ENCODE measurements at regions not wholly inside any gene's neighbourhood (a gene's known extent, or its start where the extent isn't known, plus 50 kb on each side); places are given as distances from the start of the nearest gene placed in this dataset.

DNA sequence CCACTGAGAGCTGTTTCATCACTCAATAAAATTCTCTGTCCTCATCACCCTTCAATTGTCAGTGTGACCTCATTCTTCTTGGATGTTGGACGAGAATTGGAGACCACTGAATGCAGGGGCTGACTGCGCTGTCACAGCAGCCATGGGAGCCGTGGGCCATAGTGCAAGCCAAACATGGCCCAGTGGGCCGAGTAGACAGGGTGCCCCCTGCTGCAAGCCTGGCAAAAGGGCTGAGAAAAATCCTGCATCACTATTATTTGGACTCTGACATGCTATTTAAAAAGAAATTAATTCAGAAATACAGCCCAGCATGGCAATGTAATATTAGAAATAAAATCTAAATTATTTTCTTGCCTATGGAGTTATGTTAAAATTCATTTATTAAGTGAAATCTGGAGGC lies 67.8 kb upstream of the FAM98A start:
- no peaks in the 10 kb centered on the region for H3K4me1 Mint-ChIP-seq
- no peaks in the 10 kb centered on the region for H3K36me3 Mint-ChIP-seq (ENCODE audit: low read depth)
- no peaks in the 10 kb centered on the region for H3K9me3 ChIP-seq (ENCODE audit: control insufficient read depth, low read length, poor library complexity, severe bottlenecking)
- DNase-seq (no peak), ATAC-seq (no peak)
- no peak overlapping the region for H3K4me3 Mint-ChIP-seq
- H3K27ac Mint-ChIP-seq: no peak overlapping the region
- H3K27me3 Mint-ChIP-seq: peaks cover 18% of the 10 kb centered on the region

DNA sequence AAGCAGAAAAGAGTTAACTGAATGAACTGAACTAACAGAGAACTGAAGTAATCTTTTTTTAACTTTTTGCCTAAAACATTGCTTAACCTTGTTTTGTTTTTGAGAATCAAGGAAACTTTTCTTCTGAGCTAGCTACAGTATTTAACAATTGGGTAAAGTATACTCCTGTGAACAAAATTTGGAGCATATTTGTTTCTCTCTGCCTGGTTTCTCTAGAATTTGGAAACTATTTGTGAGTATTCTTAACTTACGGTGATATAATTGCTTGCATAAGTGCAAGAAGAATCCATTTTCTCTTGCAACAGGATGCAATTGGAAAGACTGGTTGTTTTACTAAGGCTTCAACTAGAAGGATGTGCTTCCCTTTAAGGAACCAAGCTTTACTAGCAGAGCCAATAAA lies 65.9 kb upstream of the FAM98A start:
- Mint-ChIP-seq H3K4me3 (no peak overlapping the region), H3K27me3 (peaks cover 9% of the 10 kb centered on the region), H3K27ac (no peak overlapping the region), H3K4me1 (no peaks in the 10 kb centered on the region), H3K36me3 (ENCODE audit: low read depth) (no peaks in the 10 kb centered on the region)
- ATAC-seq (no peak), DNase-seq (no peak)
- H3K9me3 ChIP-seq (ENCODE audit: control insufficient read depth, low read length, poor library complexity, severe bottlenecking): no peaks in the 10 kb centered on the region

DNA sequence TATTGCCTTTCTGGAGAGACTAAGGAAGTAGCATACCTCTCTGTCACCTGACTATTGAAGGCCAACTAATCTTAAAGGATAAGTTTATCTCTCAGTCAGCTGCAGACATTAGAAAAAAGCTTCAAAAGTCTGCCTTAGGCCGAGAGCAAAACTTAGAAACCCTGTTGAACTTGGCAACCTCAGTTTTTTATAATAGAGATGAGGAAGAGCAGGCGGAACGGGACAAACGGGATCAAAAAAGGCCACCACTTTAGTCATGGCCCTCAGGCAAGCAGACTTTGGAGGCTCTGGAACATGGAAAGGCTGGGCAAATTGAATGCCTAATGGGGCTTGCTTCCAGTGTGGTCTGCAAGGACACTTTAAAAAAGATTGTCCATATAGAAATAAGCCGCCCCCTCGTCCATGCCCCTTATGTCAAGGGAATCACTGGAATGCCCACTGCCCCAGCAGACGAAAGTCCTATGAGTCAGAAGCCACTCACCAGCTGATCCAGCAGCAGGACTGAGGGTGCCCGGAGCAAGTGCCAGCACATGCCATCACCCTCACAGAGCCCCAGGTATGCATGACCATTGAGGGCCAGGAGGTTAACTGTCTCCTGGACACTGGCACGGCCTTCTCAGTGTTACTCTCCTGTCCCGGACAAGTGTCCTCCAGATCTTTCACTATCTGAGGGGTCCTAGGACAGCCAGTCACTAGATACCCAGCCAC lies 61.5 kb upstream of the FAM98A start:
- H3K27ac Mint-ChIP-seq: no peak overlapping the region
- ATAC-seq: no peak
- H3K27me3 Mint-ChIP-seq: peaks cover 15% of the 10 kb centered on the region

DNA sequence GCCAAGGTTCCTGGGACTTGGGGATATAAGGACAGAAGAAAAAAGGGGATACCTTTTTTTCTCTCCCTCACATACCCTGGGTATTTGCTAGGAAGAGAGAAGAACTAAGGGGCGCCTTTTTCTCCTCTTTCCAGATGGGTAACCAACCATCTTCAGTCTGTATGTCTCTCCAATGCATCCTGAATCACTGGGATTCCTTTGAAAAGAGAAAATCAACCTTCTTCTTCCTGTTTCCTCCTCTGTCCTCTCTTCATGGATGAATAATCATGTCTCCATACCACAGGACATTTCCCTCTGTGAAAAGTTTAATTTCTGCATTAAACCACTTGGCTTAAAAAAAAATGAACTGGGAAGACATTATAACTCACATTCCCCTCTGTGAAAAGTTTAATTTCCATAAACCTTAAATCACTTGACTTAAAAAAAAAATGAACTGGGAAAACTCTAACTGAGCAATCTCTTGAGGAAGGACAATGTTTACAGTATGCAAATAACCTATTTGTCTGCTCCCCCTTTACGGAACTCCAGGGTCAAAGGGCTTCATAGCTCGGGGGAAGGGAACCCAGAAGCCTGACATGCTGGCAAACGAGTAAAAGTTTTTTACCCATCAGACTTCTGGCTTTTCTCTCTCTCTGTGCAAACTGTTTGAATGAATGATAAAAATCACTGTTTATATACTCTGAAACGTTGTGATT lies 56.7 kb upstream of the FAM98A start:
- Mint-ChIP-seq H3K36me3 (ENCODE audit: low read depth) (peaks cover 2% of the 10 kb centered on the region), H3K4me1 (no peaks in the 10 kb centered on the region), H3K27me3 (peaks cover 15% of the 10 kb centered on the region), H3K27ac (no peak overlapping the region), H3K4me3 (no peak overlapping the region)
- ATAC-seq: no peak
- no peak for DNase-seq
- H3K9me3 ChIP-seq (ENCODE audit: control insufficient read depth, low read length, poor library complexity, severe bottlenecking): no peaks in the 10 kb centered on the region

More for the DNA sequence above, 61.5 kb upstream of the FAM98A start:
- Mint-ChIP-seq H3K36me3 (ENCODE audit: low read depth) (peaks cover 2% of the 10 kb centered on the region), H3K4me3 (no peak overlapping the region), H3K4me1 (no peaks in the 10 kb centered on the region)
- DNase-seq: no peak
- H3K9me3 ChIP-seq (ENCODE audit: control insufficient read depth, low read length, poor library complexity, severe bottlenecking): no peaks in the 10 kb centered on the region

DNA sequence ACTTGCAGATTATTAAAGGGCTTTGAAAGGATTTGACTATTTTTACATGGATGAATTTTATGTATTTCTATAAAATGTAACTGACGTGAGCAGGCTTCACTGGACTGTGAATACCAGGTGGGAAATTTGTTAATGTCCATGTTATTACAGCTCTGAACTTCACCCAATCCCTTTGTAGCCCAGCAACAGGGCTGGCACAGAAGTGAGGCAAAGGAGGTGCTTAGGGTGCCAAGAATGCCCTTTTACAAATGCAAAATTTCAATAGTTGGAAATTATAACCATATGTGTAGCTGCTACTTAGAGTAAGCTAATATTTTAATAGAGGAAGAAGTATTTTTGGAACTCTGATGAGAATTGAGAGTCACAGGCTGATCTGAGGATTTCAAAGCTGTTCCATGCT lies 53.7 kb upstream of the FAM98A start:
- peaks cover 5% of the 10 kb centered on the region for H3K27me3 Mint-ChIP-seq
- H3K4me3 Mint-ChIP-seq: no peak overlapping the region
- ATAC-seq: no peak

DNA sequence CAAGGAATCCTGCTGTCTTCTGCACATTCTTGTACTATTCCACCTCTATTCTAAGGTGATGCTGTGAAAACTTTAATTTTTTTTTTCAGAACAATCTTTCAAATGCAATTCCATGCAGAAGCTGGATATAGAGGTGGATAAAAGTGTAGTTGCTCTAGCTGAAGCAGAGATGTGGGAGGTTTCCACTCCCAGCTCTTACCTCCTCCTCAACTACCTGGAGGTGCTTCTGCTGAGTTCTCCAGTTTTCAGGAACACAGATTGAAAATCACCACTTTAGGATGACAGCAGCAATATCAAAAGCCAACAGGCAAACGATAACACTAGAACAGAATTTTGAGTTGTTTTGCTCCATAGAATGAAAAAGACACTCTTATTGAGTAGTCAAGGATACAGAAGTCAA lies 51.1 kb upstream of the FAM98A start:
- Mint-ChIP-seq H3K27ac (no peak overlapping the region), H3K27me3 (no peaks in the 10 kb centered on the region), H3K36me3 (ENCODE audit: low read depth) (no peaks in the 10 kb centered on the region), H3K4me1 (no peaks in the 10 kb centered on the region), H3K4me3 (no peak overlapping the region)
- no peak for DNase-seq
- no peaks in the 10 kb centered on the region for H3K9me3 ChIP-seq (ENCODE audit: control insufficient read depth, low read length, poor library complexity, severe bottlenecking)
- no peak for ATAC-seq

More for the DNA sequence above, 53.7 kb upstream of the FAM98A start:
- Mint-ChIP-seq H3K4me1 (no peaks in the 10 kb centered on the region), H3K36me3 (ENCODE audit: low read depth) (no peaks in the 10 kb centered on the region), H3K27ac (no peak overlapping the region)
- no peaks in the 10 kb centered on the region for H3K9me3 ChIP-seq (ENCODE audit: control insufficient read depth, low read length, poor library complexity, severe bottlenecking)
- no peak for DNase-seq

All from T-helper 17 cell (primary cell).